ENCODE measurements at regions not wholly inside any gene's neighbourhood (a gene's known extent, or its start where the extent isn't known, plus 50 kb on each side); places are given as distances from the start of the nearest gene placed in this dataset.

- DNase-seq (ENCODE audit: low spot score) = no peak
- H3K27ac ChIP-seq (ENCODE audit: low read depth) = no peak overlapping the region
- no peak for ATAC-seq
Measured at GRCh38 chr10:59965899-59966650, 59.7 kb upstream of the CCDC6 start.

More at GRCh38 chr10:59965899-59966650, 59.7 kb upstream of the CCDC6 start:
- H3K9me2 ChIP-seq (ENCODE audit: insufficient read depth) = 0 out of 2 replicates have a peak, but pooled peaks cover 3% of the 10 kb centered on the region
- Mint-ChIP-seq H3K9me3 (no peaks in the 10 kb centered on the region; the same call in 2 of the 3 replicates), H3K36me3 (ENCODE audit: low read depth) (no peaks in the 10 kb centered on the region), H3K4me3 (no peak overlapping the region), H3K4me1 (peaks cover 18% of the 10 kb centered on the region), H3K27me3 (ENCODE audit: insufficient read depth, low read depth, poor library complexity) (peaks cover 2% of the 10 kb centered on the region), H3K27ac (peak overlapping the region; percentile 14; the same call in 1 of the 2 replicates)
- H3K4me2 ChIP-seq = no peak overlapping the region
- H2AFZ ChIP-seq = peak overlapping the region; percentile 92
- no peaks in the 10 kb centered on the region for H4K20me1 ChIP-seq (replicated peaks; ENCODE audit: insufficient read depth)
- no peaks in the 10 kb centered on the region for H3K27me3 ChIP-seq (ENCODE audit: insufficient read depth)
- no peaks in the 10 kb centered on the region for H3K36me3 ChIP-seq (ENCODE audit: insufficient read depth)
- H3K4me3 ChIP-seq = no peak overlapping the region
- H3K4me1 ChIP-seq (ENCODE audit: insufficient read depth) = peaks cover 17% of the 10 kb centered on the region; the same call in 1 of the 2 replicates
- TF ChIP-seq JUNB (IDR thresholded peaks at IDR 0.05; ENCODE audit: unreplicated experiment) (no peak), ZNF331 (CRISPR knock-in tag; IDR thresholded peaks at IDR 0.05; ENCODE audit: low read depth) (no peak), EZH2 (IDR thresholded peaks at IDR 0.05; ENCODE audit: low read depth, unreplicated experiment) (no peak), NANOG (IDR thresholded peaks at IDR 0.05; ENCODE audit: borderline replicate concordance) (no peak), CTCF (conservative IDR thresholded peaks at IDR 0.05; ENCODE audit: low read depth in 2 of 2) (no peak), STAT1 (IDR thresholded peaks at IDR 0.05; ENCODE audit: unreplicated experiment) (no peak), CREB1 (CRISPR knock-in tag; IDR thresholded peaks at IDR 0.05; ENCODE audit: low read depth) (no peak), POLR2AphosphoS5 (IDR thresholded peaks at IDR 0.05; ENCODE audit: low read depth) (no peak), ETS1 (IDR thresholded peaks at IDR 0.05) (no peak), EZH2phosphoT487 (IDR thresholded peaks at IDR 0.05; ENCODE audit: unreplicated experiment) (no peak), ZNF114 (CRISPR knock-in tag; IDR thresholded peaks at IDR 0.05) (no peak), REST (IDR thresholded peaks at IDR 0.05; ENCODE audit: unreplicated experiment) (no peak)
- TF ChIP-seq, protein P1, sequence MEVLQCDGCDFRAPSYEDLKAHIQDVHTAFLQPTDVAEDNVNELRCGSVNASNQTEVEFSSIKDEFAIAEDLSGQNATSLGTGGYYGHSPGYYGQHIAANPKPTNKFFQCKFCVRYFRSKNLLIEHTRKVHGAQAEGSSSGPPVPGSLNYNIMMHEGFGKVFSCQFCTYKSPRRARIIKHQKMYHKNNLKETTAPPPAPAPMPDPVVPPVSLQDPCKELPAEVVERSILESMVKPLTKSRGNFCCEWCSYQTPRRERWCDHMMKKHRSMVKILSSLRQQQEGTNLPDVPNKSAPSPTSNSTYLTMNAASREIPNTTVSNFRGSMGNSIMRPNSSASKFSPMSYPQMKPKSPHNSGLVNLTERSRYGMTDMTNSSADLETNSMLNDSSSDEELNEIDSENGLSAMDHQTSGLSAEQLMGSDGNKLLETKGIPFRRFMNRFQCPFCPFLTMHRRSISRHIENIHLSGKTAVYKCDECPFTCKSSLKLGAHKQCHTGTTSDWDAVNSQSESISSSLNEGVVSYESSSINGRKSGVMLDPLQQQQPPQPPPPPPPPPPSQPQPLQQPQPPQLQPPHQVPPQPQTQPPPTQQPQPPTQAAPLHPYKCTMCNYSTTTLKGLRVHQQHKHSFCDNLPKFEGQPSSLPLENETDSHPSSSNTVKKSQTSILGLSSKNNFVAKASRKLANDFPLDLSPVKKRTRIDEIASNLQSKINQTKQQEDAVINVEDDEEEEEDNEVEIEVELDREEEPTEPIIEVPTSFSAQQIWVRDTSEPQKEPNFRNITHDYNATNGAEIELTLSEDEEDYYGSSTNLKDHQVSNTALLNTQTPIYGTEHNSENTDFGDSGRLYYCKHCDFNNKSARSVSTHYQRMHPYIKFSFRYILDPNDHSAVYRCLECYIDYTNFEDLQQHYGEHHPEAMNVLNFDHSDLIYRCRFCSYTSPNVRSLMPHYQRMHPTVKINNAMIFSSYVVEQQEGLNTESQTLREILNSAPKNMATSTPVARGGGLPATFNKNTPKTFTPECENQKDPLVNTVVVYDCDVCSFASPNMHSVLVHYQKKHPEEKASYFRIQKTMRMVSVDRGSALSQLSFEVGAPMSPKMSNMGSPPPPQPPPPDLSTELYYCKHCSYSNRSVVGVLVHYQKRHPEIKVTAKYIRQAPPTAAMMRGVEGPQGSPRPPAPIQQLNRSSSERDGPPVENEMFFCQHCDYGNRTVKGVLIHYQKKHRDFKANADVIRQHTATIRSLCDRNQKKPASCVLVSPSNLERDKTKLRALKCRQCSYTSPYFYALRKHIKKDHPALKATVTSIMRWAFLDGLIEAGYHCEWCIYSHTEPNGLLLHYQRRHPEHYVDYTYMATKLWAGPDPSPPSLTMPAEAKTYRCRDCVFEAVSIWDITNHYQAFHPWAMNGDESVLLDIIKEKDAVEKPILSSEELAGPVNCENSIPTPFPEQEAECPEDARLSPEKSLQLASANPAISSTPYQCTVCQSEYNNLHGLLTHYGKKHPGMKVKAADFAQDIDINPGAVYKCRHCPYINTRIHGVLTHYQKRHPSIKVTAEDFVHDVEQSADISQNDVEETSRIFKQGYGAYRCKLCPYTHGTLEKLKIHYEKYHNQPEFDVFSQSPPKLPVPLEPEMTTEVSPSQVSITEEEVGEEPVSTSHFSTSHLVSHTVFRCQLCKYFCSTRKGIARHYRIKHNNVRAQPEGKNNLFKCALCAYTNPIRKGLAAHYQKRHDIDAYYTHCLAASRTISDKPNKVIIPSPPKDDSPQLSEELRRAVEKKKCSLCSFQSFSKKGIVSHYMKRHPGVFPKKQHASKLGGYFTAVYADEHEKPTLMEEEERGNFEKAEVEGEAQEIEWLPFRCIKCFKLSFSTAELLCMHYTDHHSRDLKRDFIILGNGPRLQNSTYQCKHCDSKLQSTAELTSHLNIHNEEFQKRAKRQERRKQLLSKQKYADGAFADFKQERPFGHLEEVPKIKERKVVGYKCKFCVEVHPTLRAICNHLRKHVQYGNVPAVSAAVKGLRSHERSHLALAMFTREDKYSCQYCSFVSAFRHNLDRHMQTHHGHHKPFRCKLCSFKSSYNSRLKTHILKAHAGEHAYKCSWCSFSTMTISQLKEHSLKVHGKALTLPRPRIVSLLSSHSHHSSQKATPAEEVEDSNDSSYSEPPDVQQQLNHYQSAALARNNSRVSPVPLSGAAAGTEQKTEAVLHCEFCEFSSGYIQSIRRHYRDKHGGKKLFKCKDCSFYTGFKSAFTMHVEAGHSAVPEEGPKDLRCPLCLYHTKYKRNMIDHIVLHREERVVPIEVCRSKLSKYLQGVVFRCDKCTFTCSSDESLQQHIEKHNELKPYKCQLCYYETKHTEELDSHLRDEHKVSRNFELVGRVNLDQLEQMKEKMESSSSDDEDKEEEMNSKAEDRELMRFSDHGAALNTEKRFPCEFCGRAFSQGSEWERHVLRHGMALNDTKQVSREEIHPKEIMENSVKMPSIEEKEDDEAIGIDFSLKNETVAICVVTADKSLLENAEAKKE (CRISPR knock-in tag; IDR thresholded peaks at IDR 0.05) = no peak
- H3K79me2 ChIP-seq (replicated peaks; ENCODE audit: insufficient read depth) = no peaks in the 10 kb centered on the region
- no peaks in the 10 kb centered on the region for H3F3A ChIP-seq (replicated peaks; ENCODE audit: low read depth)

Data from GM23338 (cell line).